Activated naive CD4-positive, alpha-beta T cell treated with anti-CD3 and anti-CD28 coated beads, Interleukin-2, amount 50 U/mL, for 72 hours (primary cell): ENCODE measurements at regions not wholly inside any gene's neighbourhood (a gene's known extent, or its start where the extent isn't known, plus 50 kb on each side); places are given as distances from the start of the nearest gene placed in this dataset.

Experiments
- ATAC-seq, 2 donors: fragments of 150-1000 bp; cut with Tn5 transposase; 2 replicates each; pipeline ENCODE4 v1.10.0; 2021; ENCODE audit warnings: mild to moderate bottlenecking in 2 of 2, moderate library complexity in 2 of 2
- DNase-seq, 2 donors: peaks; one replicate each; pipeline ENCODE4 v3.0.0; 2021 to 2022; ENCODE audit warnings: low spot score in 2 of 2
- H3K27ac Mint-ChIP-seq, 2 donors: one replicate each; pipeline ENCODE4 v1.8.0; 2022; ENCODE audit warnings: mild to moderate bottlenecking in 2 of 2, mixed read lengths in 2 of 2
- H3K36me3 Mint-ChIP-seq, 2 donors: one replicate each; pipeline ENCODE4 v1.8.0; 2022; ENCODE audit warnings: mixed read lengths in 2 of 2
- H3K9me3 Mint-ChIP-seq, 2 donors: one replicate each; pipeline ENCODE4 v1.8.0; 2022; ENCODE audit warnings: mixed read lengths in 2 of 2

DNA sequence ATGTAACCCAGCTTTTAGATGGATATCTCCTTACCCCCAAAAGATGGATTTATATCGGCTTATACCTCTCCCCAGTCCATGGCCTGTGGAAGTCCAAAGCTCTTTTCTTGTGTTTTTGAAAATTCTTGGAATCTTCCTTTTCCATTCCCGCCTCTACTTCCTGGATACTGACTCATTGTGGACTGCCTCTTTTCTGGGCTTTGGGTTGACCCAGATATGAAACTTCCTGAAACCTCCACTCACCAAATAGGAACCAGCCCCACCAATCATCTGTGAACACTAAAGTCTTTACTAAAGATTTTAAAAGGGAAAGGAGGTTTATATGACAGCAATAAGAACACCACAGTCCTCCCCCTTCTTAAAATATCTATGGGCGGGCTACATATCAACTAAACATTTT is 163.4 kb upstream of the SYN3 start:
- Mint-ChIP-seq H3K27ac (no peak overlapping the region), H3K36me3 (no peaks in the 10 kb centered on the region), H3K9me3 (peaks cover 4 to 6% of the 10 kb centered on the region in 2 donors)
- no peak for ATAC-seq
- DNase-seq = no peak

DNA sequence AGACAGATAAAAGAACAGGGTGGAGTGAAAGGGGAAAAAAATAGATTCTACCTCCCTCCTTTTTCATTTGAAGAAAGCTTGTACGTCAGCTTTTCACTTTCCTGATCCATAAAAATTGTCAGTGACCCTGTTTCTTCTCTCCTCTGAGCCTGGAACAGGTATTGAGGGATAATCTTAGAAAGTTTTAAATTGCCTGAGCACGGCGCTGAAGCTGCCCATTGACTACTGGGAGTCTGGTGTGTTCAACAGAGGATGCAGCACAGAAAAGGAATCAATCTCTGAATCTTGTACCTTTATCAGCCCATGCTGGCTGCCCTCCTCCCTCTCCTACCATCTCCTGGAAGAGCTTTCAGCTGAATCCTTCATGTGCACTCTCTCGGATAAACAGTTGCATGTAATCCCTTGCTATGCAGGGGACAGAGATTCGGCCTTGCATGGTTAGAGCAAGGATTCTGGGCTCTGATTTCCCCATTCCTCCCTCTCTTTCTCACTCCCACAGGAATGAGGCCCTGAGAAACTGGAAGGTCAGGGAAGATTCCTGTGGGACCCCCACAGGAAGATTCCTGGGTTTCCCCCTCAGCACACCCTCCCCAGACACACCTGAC is 162.4 kb upstream of the SYN3 start:
- Mint-ChIP-seq H3K9me3 (no peaks in the 10 kb centered on the region), H3K27ac (no peak overlapping the region), H3K36me3 (no peaks in the 10 kb centered on the region)
- ATAC-seq = no peak
- DNase-seq = no peak

DNA sequence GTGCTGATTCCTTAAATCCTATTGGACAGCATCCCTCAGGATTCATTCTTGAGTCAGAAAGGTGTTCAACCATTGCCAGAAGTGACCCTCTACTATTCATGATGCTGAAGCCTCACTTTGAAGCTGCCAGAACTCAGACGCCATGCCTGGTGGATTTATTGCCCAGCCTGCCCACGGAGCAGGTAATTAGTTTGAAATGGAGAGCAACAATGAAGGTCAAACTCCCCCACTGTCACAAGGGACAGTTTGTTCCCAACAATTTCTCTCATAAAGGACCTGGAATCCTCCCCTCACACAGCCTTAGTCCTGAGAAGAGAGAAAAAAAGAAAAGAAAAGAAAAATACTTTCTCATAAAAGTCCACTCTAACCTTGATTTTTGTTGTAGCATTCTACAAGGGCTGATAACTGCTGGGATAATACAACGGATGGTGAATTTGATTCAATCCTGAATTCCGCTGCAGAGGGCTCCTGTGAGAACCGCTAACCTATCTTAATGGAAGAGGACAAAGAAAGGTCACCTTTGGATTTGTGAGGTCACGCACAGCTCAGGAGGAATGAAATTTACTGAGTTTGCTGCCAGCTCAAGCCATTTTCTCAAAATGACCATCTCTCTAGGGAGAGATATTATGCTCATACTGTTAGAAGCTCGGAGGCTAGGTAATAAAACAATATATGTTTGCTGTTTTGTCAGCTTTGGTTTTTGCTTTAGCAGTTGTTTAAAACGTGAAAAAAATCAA is 161.6 kb upstream of the SYN3 start:
- no peaks in the 10 kb centered on the region for H3K36me3 Mint-ChIP-seq
- DNase-seq (no peak), ATAC-seq (no peak)
- H3K9me3 Mint-ChIP-seq = no peaks in the 10 kb centered on the region
- H3K27ac Mint-ChIP-seq = no peak overlapping the region

DNA sequence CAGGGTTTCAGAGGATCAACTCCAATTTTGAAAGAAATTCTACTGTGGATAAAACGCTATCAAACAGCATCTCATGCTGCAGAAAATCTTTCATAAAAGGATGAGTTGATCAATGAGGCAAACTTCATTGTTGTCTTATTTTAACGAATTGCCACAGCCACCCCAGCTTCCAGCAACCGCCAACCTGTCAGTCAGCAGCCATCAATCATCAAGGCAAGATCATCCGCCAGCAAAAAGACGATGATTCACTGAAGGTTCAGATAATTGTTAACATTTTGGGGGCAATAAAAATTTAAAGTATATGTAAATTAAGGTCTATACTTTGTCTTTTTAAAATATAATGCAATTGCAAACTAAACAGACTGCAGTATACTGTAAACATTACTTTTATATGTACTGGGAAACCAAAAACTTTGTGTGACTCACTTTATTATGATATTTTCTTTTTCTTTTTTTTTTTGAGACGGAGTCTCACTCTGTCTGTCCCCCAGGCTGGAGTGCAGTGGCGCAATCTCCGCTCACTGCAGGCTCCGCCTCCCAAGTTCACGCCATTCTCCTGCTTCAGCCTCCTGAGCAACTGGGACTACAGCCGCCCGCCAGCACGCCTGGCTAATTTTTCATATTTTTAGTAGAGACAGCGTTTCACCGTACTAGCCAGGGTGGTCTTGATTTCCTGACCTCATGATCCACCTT is 155.3 kb upstream of the SYN3 start:
- Mint-ChIP-seq H3K36me3 (no peaks in the 10 kb centered on the region), H3K9me3 (no peaks in the 10 kb centered on the region), H3K27ac (no peak overlapping the region)
- DNase-seq (no peak), ATAC-seq (no peak)

DNA sequence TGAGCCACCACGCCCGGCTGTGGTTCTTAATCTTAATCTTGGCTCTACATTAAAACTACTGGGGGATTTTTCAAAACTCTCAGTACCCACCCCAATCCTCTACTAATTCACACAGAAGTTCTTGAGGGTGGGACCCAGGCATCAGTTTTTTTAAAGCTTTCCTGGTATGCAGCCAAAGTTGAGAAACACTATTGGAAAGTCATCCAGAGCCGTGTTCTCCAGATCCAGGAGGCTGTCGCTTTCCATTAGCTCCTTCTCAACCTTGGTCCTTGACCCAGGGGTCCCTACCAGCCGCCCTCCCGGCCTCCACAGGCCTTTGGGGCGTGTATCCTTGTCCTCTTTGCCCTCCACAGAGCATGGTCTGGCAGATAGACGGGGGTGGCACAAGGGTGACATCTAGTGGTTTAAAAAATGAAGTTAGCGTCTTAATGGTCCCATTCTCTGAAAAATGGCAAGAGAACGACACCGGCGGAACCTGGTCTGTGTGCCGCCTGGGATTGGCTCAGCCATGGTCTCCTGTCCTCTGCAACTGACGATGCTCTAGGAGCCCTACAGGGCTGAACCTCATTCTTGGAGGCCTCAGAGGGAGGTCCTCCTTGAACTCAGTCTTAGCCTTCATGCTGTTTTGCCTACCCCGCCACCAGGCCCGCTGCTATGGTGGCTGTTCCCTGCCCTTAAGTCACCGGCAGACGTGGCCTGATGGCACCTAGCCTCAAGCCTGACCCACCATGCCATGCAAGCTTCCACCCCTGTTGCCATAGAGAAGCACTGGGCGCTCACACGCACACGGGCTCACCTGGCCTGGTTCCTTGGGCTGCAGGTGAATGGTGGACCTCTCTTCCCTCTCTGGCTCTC is 152.0 kb upstream of the SYN3 start:
- Mint-ChIP-seq H3K27ac (no peak overlapping the region), H3K9me3 (no peaks in the 10 kb centered on the region), H3K36me3 (no peaks in the 10 kb centered on the region)
- ATAC-seq (peak in 1 of 2 donors; percentile 58), DNase-seq (peak in 1 of 2 donors; percentile 21)

DNA sequence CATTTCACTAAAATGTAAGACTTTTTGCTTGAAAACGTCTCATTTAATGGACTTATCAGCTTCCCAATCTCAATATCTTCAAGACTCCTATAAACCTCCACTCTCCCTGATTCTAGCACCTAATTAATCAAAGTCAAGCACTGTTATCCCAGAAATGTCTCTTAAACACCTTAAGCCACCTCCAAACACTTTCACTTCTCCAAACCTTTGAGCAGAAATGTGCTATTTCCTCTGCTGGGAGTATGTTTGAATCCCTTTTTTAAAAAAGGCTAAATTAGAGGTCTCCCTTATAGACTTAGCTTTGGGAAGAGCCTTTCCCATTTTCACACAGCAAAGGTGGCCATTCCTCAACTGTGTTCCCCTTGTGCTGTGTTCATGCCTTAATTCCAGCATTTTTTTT is 146.2 kb upstream of the SYN3 start:
- no peak for DNase-seq
- no peak overlapping the region for H3K27ac Mint-ChIP-seq
- H3K9me3 Mint-ChIP-seq = no peaks in the 10 kb centered on the region
- H3K36me3 Mint-ChIP-seq = no peaks in the 10 kb centered on the region
- no peak for ATAC-seq

DNA sequence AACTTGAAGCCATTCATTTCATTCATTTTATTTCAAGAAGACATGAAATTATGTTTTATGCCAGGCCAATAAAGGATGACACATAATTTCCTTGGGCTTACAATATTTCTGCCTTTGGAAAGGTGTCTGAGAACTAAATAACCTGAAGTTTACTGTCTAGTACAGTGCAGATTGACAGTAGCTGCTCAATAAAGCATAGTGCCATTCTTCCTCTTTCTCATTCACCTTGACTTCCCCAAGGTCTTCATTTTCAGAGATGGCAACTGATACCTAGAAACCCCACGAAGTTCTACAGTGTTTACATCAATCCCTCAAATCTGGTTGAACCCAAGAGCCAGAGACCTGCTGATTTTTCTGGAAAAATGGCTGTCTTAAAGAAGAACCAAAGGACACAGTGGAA is 144.3 kb upstream of the SYN3 start:
- ATAC-seq (no peak), DNase-seq (no peak)
- Mint-ChIP-seq H3K9me3 (no peaks in the 10 kb centered on the region), H3K27ac (no peak overlapping the region), H3K36me3 (no peaks in the 10 kb centered on the region)

DNA sequence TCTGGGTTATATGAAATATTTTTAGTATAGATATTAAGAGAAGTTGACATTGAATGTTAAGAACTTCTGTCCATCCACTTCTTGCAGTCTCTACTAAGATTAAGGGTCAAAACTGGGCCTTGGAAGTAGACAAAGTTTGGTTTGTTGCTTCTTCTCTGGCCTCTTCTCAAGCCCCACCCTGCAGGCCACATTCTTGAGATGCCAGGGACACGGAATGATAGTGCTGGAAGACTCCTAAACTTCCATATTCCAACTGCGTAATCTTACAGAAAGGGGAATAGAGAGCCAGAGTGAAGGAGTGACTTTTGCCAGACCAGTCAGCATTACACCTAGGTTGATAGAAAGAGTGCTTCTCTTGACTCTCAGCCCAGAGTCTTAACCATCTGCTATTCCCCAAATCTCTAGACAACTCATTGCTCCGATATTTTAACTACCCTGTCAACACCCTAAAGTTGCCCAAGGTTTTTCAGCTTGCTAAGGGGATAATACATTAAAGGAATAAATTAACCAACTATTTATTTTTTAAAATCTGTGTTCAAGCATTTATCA is 136.4 kb upstream of the SYN3 start:
- DNase-seq (no peak), ATAC-seq (no peak)
- Mint-ChIP-seq H3K36me3 (no peaks in the 10 kb centered on the region), H3K9me3 (no peaks in the 10 kb centered on the region), H3K27ac (no peak overlapping the region)

DNA sequence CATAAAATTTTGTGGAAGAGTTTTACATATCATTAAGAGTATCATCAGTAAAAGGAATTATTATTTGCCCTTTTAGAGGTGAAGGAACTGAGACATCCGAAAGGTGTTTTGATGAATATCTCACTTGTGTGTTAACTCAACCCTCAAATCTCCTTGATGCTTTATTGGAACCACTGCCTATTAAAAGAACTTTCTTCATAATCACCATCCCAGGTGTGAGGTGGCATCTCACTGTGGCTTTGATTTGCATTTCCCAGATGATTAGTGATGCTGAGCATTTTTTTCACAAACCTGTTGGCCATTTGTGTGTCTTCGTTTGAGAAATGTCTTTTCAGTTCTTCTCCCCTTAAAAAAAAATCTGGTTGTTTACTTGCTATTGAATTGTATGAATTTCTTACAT is 134.0 kb upstream of the SYN3 start:
- ATAC-seq (no peak), DNase-seq (no peak)
- no peak overlapping the region for H3K27ac Mint-ChIP-seq
- no peaks in the 10 kb centered on the region for H3K9me3 Mint-ChIP-seq
- H3K36me3 Mint-ChIP-seq = no peaks in the 10 kb centered on the region

DNA sequence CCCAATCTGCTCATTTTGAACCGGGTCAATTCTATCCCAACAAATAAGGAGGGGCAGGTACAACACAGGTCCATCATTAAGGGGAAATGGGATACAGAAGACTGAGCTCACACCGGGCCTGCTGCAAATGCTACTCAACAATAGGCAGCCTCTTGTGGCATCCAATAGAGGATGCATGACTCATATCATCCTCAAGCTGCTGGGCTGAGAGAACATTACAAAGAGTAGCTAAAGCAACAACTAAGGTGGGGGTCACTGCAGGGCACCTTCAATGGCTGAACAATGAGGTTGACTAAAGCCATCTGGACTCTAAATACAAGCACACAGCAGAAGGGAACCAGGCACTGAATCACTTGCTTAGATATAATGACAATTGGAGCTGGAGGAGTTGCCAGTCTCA is 130.1 kb upstream of the SYN3 start:
- no peaks in the 10 kb centered on the region for H3K36me3 Mint-ChIP-seq
- no peak for DNase-seq

DNA sequence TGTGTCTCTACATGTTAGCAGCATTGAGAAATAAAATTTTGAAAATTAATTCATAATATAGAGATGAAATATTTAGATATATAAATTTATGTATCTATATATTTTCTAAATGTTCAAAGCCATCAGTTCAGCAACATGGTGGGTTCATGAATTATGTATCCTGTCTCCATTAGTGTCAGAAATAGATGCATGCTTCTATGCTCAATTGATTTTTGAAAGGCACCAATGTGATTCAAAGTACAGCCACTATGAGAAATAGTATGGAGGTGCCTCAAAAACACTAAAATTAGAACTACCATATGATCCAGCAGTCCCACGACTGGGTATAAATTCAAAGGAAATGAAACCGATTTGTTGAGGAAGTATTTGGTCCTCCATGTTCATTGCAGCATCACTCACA is 128.6 kb upstream of the SYN3 start:
- DNase-seq (no peak), ATAC-seq (no peak)
- Mint-ChIP-seq H3K36me3 (no peaks in the 10 kb centered on the region), H3K9me3 (peaks cover 0 to 6% of the 10 kb centered on the region in 2 donors), H3K27ac (no peak overlapping the region)

More for the DNA sequence above, 130.1 kb upstream of the SYN3 start:
- no peak for ATAC-seq
- Mint-ChIP-seq H3K27ac (no peak overlapping the region), H3K9me3 (peaks cover 0 to 4% of the 10 kb centered on the region in 2 donors)

DNA sequence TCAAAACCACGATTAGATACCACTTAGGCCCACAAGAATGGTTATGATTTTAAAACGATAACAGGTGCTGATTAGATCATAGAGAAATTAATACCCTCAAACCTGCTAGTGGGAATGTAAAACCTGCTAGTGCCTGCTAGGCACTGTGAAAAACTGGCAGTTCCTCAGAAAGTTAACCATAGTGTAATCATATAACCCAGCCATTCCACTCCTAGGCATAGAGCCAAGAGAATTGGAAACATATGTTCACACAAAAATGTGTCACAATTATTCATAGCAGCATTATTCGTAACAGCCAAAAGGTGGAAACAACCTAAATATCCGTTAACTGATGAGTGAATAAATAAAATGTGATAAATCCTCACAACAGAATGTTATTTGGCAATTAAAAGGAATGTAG is 122.2 kb upstream of the SYN3 start:
- H3K27ac Mint-ChIP-seq = no peak overlapping the region
- DNase-seq (no peak), ATAC-seq (no peak)
- peaks cover 0 to 6% of the 10 kb centered on the region in 2 donors for H3K9me3 Mint-ChIP-seq
- H3K36me3 Mint-ChIP-seq = no peaks in the 10 kb centered on the region

DNA sequence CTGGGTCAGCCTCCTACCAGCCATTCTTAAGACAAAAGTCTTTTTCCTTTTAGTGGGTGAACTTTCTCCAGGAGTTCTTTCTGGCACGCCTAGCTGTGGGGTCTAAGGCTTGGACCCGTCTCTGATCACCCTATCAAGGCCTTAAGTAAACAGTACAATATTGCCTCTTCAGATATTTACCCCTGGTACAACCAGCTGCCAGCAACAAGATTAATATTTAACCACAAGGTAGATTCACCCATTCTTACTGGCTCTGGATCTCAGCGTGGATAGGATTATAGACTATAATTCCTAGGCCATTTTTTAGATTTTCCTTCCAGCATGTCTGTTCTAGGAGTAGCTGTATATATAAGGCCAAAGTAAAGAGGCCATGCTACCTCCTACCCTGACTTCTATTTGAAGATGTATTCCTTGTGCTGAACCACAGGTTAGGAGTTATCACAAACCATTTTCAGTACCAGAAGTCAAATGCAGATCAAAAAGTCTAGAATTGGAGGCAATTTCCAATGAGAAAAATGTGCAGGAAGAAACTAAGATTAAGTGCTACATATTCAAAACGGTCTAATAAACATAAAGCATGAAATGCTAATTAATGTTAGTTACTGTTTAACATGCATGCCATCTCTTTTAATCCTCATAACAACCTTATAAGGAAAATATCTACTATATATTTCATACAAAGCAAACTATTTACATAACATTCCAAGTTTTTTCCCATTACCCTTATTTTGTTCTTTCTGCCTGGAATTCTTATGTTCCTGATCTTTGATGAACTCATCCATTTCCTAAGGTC is 110.0 kb upstream of the SYN3 start:
- no peak overlapping the region for H3K27ac Mint-ChIP-seq
- no peak for ATAC-seq
- DNase-seq = no peak

DNA sequence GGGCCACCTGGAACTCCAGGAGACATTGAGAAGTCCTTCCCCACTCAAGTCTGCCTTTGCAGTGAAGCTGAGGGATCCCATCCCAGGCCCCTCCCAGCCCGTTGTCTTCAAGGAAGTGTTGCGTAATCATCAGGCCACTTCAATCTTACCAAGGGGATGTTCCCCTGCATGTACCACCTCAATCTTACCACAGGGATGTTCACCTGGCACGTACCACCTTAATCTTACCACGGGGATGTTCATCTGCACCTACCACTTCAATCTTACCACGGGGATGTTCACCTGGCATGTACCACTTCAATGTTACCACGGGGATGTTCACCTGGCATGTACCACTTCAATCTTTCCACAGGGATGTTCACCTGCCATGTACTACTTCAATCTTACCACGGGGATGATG is 108.0 kb upstream of the SYN3 start:
- no peak overlapping the region for H3K27ac Mint-ChIP-seq
- no peak for DNase-seq
- no peak for ATAC-seq
- H3K9me3 Mint-ChIP-seq = peaks cover 0 to 5% of the 10 kb centered on the region in 2 donors
- H3K36me3 Mint-ChIP-seq = no peaks in the 10 kb centered on the region

More for the DNA sequence above, 110.0 kb upstream of the SYN3 start:
- Mint-ChIP-seq H3K36me3 (no peaks in the 10 kb centered on the region), H3K9me3 (peaks cover 0 to 5% of the 10 kb centered on the region in 2 donors)

DNA sequence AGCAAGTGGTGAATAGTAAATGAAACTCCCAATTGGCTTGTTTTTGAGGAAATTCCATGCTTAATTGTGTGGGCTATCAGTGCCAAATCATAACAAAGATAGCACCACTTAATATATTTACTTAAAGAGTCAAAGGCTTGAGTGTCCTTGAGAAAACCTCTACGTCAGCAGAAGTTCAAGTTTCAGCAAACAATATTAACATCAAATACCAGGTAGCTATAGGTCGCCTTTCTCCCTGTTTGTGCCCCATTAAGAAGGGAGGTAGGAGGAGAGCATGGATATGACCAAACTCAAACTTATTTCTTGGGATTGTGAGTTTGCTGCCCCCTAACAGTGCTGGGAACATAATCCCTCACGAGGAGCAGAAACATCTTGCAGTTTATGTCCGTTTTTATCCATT is 105.6 kb upstream of the SYN3 start:
- Mint-ChIP-seq H3K9me3 (peaks cover 0 to 5% of the 10 kb centered on the region in 2 donors), H3K27ac (no peak overlapping the region), H3K36me3 (no peaks in the 10 kb centered on the region)
- ATAC-seq (no peak), DNase-seq (no peak)

DNA sequence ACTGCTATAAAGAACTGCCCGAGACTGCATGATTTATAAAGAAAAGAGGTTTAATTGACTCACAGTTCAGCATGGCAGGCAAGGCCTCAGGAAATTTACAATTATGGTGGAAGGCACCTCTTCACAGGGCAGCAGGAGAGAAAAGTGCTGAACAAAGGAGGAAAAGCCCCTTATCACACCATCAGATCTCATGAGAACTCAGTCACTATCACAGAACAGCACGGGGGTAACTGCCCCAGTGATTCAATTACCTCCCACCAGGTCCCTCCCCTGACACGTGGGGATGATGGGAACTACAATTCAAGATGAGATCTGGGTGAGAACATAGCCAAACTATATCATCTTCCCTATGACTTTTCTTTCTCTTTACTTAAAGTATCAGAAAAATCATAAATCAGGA is 104.0 kb upstream of the SYN3 start:
- DNase-seq = no peak
- no peak for ATAC-seq
- Mint-ChIP-seq H3K36me3 (no peaks in the 10 kb centered on the region), H3K9me3 (peaks cover 0 to 5% of the 10 kb centered on the region in 2 donors), H3K27ac (no peak overlapping the region)
